Panc1 (cell line): ENCODE measurements at regions not wholly inside any gene's neighbourhood (a gene's known extent, or its start where the extent isn't known, plus 50 kb on each side); places are given as distances from the start of the nearest gene placed in this dataset.

Source experiments
- CTCF ChIP-seq: fragments of 450-650 bp; IDR thresholded peaks from 2 replicates; pipeline ENCODE4 v1.5.1; 2017; ENCODE audit warnings: mild to moderate bottlenecking
- POLR2AphosphoS5 ChIP-seq: IDR thresholded peaks from 2 replicates; pipeline ENCODE4 v1.6.1; 2012; ENCODE audit warnings: mild to moderate bottlenecking, low read depth, low read length, moderate library complexity
- REST ChIP-seq, 2 experiments: IDR thresholded peaks; 2 replicates each; pipeline ENCODE4 v1.6.1; 2011 to 2012; ENCODE audit warnings: low read depth in 2 of 2, control low read depth in 1 of 2, low read length in 1 of 2, mild to moderate bottlenecking in 1 of 2, moderate library complexity in 1 of 2; ENCODE audit not compliant: insufficient read depth in 1 of 2
- TCF7L2 ChIP-seq: IDR thresholded peaks from 2 replicates; pipeline ENCODE4 v1.6.1; 2011; ENCODE audit warnings: mild to moderate bottlenecking, low read depth, low read length, inconsistent platforms

GRCh38 chr12:41910578-41911320 lies 233.9 kb downstream of the GXYLT1 start:
- TF ChIP-seq CTCF (no peak), POLR2AphosphoS5 (no peak), REST (IDR thresholded peaks at IDR 0.05; ENCODE audit: insufficient read depth in 1 of 2, low read depth in 2 of 2, low read length in 1 of 2) (no peak), TCF7L2 (no peak)
